ENCODE measurements at regions not wholly inside any gene's neighbourhood (a gene's known extent, or its start where the extent isn't known, plus 50 kb on each side); places are given as distances from the start of the nearest gene placed in this dataset.

DNA sequence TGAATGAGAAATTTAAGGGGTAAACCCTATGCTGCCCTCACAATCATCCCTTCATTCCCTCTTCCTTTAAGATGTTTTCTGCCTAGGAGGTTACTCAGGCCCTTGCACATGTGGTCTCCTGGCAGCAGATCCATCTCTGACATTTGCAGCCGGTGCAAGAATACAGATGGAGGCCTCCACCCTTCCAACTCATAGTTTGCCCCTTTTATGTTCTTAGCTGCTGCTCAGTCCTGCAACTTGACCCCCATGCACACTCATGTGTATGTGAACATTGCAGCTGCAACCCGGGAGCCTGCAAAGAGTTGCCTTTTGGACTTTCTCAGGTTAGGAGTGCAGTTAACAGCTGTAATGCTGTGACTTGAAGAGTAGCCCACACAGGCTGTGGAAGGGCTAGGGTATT is 131.9 kb upstream of the SGK1 start:
- TF ChIP-seq, protein P1, sequence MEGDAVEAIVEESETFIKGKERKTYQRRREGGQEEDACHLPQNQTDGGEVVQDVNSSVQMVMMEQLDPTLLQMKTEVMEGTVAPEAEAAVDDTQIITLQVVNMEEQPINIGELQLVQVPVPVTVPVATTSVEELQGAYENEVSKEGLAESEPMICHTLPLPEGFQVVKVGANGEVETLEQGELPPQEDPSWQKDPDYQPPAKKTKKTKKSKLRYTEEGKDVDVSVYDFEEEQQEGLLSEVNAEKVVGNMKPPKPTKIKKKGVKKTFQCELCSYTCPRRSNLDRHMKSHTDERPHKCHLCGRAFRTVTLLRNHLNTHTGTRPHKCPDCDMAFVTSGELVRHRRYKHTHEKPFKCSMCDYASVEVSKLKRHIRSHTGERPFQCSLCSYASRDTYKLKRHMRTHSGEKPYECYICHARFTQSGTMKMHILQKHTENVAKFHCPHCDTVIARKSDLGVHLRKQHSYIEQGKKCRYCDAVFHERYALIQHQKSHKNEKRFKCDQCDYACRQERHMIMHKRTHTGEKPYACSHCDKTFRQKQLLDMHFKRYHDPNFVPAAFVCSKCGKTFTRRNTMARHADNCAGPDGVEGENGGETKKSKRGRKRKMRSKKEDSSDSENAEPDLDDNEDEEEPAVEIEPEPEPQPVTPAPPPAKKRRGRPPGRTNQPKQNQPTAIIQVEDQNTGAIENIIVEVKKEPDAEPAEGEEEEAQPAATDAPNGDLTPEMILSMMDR (conservative IDR thresholded peaks at IDR 0.05; ENCODE audit: low read depth, low read length): no peak
- no peak for DNase-seq (ENCODE audit: low read depth)
- no peak overlapping the region for H3K4me3 ChIP-seq (ENCODE audit: low read length)

GRCh38 chr6:134449004-134449403 is 131.1 kb upstream of the SGK1 start:
- TF ChIP-seq, protein P1 (conservative IDR thresholded peaks at IDR 0.05; ENCODE audit: low read depth, low read length): no peak
- H3K4me3 ChIP-seq (ENCODE audit: low read length): no peak overlapping the region

GRCh38 chr6:134447883-134448387 is 130.0 kb upstream of the SGK1 start:
- TF ChIP-seq, protein P1 (conservative IDR thresholded peaks at IDR 0.05; ENCODE audit: low read depth, low read length): no peak
- DNase-seq (ENCODE audit: low read depth): no peak
- H3K4me3 ChIP-seq (ENCODE audit: low read length): no peak overlapping the region

More at GRCh38 chr6:134449004-134449403, 131.1 kb upstream of the SGK1 start:
- DNase-seq (ENCODE audit: low read depth): no peak

DNA sequence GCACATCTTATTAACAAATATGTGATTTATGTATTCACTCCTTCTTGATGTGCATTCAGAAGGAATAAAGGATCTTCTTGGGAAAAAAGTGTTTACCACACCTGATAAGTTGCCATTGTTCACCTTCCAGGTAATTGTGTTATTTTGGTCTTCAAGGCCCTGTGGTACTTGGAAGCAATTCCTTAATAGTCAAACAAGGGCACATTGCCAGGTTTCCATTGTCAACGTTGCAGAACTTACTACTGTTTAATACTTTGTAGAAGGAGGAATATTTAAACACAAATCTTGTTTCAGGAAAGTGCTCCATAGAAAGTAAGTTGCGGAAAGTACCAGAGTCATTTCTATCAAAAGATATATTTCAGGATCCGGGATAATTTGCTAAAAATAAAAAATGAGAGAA is 129.5 kb upstream of the SGK1 start:
- no peak overlapping the region for H3K4me3 ChIP-seq (ENCODE audit: low read length)
- no peak for DNase-seq (ENCODE audit: low read depth)
- TF ChIP-seq, protein P1 (conservative IDR thresholded peaks at IDR 0.05; ENCODE audit: low read depth, low read length): no peak

GRCh38 chr6:134446896-134447295 is 129.0 kb upstream of the SGK1 start:
- DNase-seq (ENCODE audit: low read depth): no peak
- TF ChIP-seq, protein P1 (conservative IDR thresholded peaks at IDR 0.05; ENCODE audit: low read depth, low read length): no peak
- no peak overlapping the region for H3K4me3 ChIP-seq (ENCODE audit: low read length)

- TF ChIP-seq, protein P1 (conservative IDR thresholded peaks at IDR 0.05; ENCODE audit: low read depth, low read length): no peak
- H3K4me3 ChIP-seq (ENCODE audit: low read length): no peak overlapping the region
- DNase-seq (ENCODE audit: low read depth): peak; percentile 71
Observed at GRCh38 chr6:134446218-134446848, 128.4 kb upstream of the SGK1 start.

GRCh38 chr6:134443009-134443408 is 125.1 kb upstream of the SGK1 start:
- DNase-seq (ENCODE audit: low read depth): no peak
- H3K4me3 ChIP-seq (ENCODE audit: low read length): no peak overlapping the region
- TF ChIP-seq, protein P1 (conservative IDR thresholded peaks at IDR 0.05; ENCODE audit: low read depth, low read length): no peak

Data from retinal pigment epithelial cell (primary cell).